SK-N-SH (cell line): ENCODE measurements at regions not wholly inside any gene's neighbourhood (a gene's known extent, or its start where the extent isn't known, plus 50 kb on each side); places are given as distances from the start of the nearest gene placed in this dataset.

ENCODE experiments used
- CTCF ChIP-seq: fragments of 200-600 bp; sonication (generic); IDR thresholded peaks from 2 replicates; pipeline ENCODE4 v1.6.1; 2017; ENCODE audit warnings: antibody characterized with exemption, mild to moderate bottlenecking, moderate library complexity
- EP300 ChIP-seq, 2 experiments: IDR thresholded peaks; 2 replicates each; pipeline versions ENCODE4 v1.4.0 to v1.6.1; 2012; ENCODE audit warnings: borderline replicate concordance in 1 of 2, low read depth in 1 of 2, low read length in 1 of 2
- EZH2phosphoT487 ChIP-seq: fragments of 200-600 bp; sonication (generic); IDR thresholded peaks from 2 replicates; pipeline ENCODE4 v1.6.1; 2017; ENCODE audit warnings: low read depth, mixed run types, mild to moderate bottlenecking, antibody characterized with exemption, moderate library complexity, borderline replicate concordance
- GABPA ChIP-seq: IDR thresholded peaks from 2 replicates; pipeline ENCODE4 v1.4.0; 2012; ENCODE audit warnings: low read depth, mild to moderate bottlenecking
- JUND ChIP-seq: IDR thresholded peaks from 2 replicates; pipeline ENCODE4 v1.4.0; 2012
- MAX ChIP-seq: IDR thresholded peaks from 2 replicates; pipeline ENCODE4 v1.4.0; 2012; ENCODE audit warnings: low read depth
- POLR2AphosphoS5 ChIP-seq: IDR thresholded peaks from 2 replicates; pipeline ENCODE4 v1.6.1; 2012; ENCODE audit warnings: low read depth, low read length
- RAD21 ChIP-seq: IDR thresholded peaks from 2 replicates; pipeline ENCODE4 v1.6.1; 2012; ENCODE audit warnings: mild to moderate bottlenecking, low read length
- REST ChIP-seq: IDR thresholded peaks from 2 replicates; pipeline ENCODE4 v1.6.1; 2012; ENCODE audit warnings: mild to moderate bottlenecking, low read depth, low read length, moderate library complexity
- RFX5 ChIP-seq: IDR thresholded peaks from 2 replicates; pipeline ENCODE4 v1.6.1; 2012; ENCODE audit warnings: mild to moderate bottlenecking, improper control_type of control experiment, low read length
- SIN3A ChIP-seq: IDR thresholded peaks from 2 replicates; pipeline ENCODE4 v1.6.1; 2012; ENCODE audit warnings: low read depth, mild to moderate bottlenecking, low read length, moderate library complexity, borderline replicate concordance
- TAF1 ChIP-seq: IDR thresholded peaks from 2 replicates; pipeline ENCODE4 v1.6.1; 2012; ENCODE audit warnings: low read depth, mild to moderate bottlenecking, low read length, moderate library complexity, borderline replicate concordance

GRCh38 chr5:133670336-133670735 is 58.0 kb upstream of the FSTL4 start:
- no peak for TF ChIP-seq CTCF
- no peak for TF ChIP-seq SIN3A
- no peak for TF ChIP-seq RAD21
- no peak for TF ChIP-seq JUND
- no peak for TF ChIP-seq EP300 (IDR thresholded peaks at IDR 0.05; ENCODE audit: borderline replicate concordance in 1 of 2, low read depth in 1 of 2, low read length in 1 of 2)
- TF ChIP-seq POLR2AphosphoS5: no peak
- TF ChIP-seq RFX5: no peak
- TF ChIP-seq REST: no peak
- TF ChIP-seq TAF1: no peak
- TF ChIP-seq EZH2phosphoT487: no peak
- TF ChIP-seq GABPA: no peak
- TF ChIP-seq MAX: no peak
